Body of pancreas (tissue), 4 donors: ENCODE measurements at regions not wholly inside any gene's neighbourhood (a gene's known extent, or its start where the extent isn't known, plus 50 kb on each side); places are given as distances from the start of the nearest gene placed in this dataset.
"Not testable (repeated sequence)": the region's sequence is repeated elsewhere in the genome, so short reads cannot be mapped to it uniquely, and the experiment has no call there.

Source experiments
- ATAC-seq: fragments of 150-250 bp; one replicate; pipeline ENCODE4 v1.9.1; 2016
- DNase-seq, 4 donors: peaks; one replicate each; pipeline ENCODE4 v3.0.0-alpha.2; 2019
- H3K27ac ChIP-seq, 4 donors: fragments of 200-600 bp; sonication (generic); 1 replicate in 3 of 4; 2 replicates in 1 of 4; pipeline versions ENCODE4 v1.5.1 to v1.6.1; 2016 to 2019; ENCODE audit warnings: mild to moderate bottlenecking in 1 of 4, mixed read lengths in 1 of 4, moderate library complexity in 1 of 4
- H3K27me3 ChIP-seq, 2 donors: fragments of 200-600 bp; sonication (generic); one replicate each; pipeline ENCODE4 v1.6.0; 2016; ENCODE audit warnings: mild to moderate bottlenecking in 1 of 2
- H3K36me3 ChIP-seq, 2 donors: fragments of 200-600 bp; sonication (generic); replicated peaks in 1 of 2; 2 replicates each; pipeline ENCODE4 v1.5.1; 2016; ENCODE audit warnings: low read depth in 2 of 2; ENCODE audit not compliant: insufficient read depth in 1 of 2
- H3K4me1 ChIP-seq: fragments of 200-600 bp; sonication (generic); one replicate; pipeline ENCODE4 v1.6.0; 2016
- H3K4me3 ChIP-seq, 2 donors: fragments of 200-600 bp; sonication (generic); 1 replicate in 1 of 2; 2 replicates in 1 of 2; pipeline ENCODE4 v1.5.1; 2016 to 2019
- H3K9me3 ChIP-seq, 3 donors: fragments of 200-600 bp; sonication (generic); 1 replicate in 2 of 3; 2 replicates in 1 of 3; pipeline ENCODE4 v1.5.1; 2016
- POLR2A ChIP-seq, 3 donors: fragments of 450-650 bp; IDR thresholded peaks; one replicate each; pipeline ENCODE4 v1.6.1; 2016; ENCODE audit warnings: antibody characterized with exemption in 3 of 3, mild to moderate bottlenecking in 2 of 3
- WGBS, 2 donors: methylation state at CpG; one replicate each; pipeline ENCODE4 v1.1.5; 2017; 5-methylcytosine and 5-hydroxymethylcytosine counted together
- intact Hi-C: fragments of 100-400 bp; cut with DNase I; formaldehyde crosslinking; loops from one replicate; pipeline ENCODE4 v1.15.1; 2023
- TF ChIP-seq, protein P1 (sequence below), 7 experiments: fragments of 450-650 bp in 4 of 7; fragments of 200-600 bp in 3 of 7; sonication (generic) in 3 of 7; IDR thresholded peaks; one replicate each; pipeline ENCODE4 v1.5.1; 2016 to 2019; ENCODE audit warnings: antibody characterized with exemption in 7 of 7

DNA sequence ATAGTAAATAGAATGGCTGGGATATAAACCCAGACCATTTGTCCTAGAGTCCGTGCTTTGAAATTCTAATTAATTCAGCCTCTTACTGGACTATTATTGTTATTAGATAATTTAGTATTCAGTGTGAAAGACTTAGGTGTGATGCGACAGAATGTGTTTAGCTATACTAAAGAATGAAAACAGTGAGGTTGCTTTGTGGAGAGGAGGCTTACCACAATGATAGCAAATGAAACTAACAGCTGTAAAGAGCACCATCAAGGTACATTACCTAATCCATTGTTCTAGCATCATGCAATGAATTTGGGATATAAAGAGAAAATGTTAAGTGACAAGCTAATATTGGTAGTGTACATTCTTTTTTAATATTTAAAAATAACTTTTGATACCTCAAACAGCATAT lies 911.1 kb downstream of the KCNT2 start:
- no peaks in the 10 kb centered on the region for H3K36me3 ChIP-seq
- no peak overlapping the region for H3K4me3 ChIP-seq
- intact Hi-C loops, result no loop called here
- TF ChIP-seq POLR2A (IDR thresholded peaks at IDR 0.05), result no peak
- TF ChIP-seq, protein P1, sequence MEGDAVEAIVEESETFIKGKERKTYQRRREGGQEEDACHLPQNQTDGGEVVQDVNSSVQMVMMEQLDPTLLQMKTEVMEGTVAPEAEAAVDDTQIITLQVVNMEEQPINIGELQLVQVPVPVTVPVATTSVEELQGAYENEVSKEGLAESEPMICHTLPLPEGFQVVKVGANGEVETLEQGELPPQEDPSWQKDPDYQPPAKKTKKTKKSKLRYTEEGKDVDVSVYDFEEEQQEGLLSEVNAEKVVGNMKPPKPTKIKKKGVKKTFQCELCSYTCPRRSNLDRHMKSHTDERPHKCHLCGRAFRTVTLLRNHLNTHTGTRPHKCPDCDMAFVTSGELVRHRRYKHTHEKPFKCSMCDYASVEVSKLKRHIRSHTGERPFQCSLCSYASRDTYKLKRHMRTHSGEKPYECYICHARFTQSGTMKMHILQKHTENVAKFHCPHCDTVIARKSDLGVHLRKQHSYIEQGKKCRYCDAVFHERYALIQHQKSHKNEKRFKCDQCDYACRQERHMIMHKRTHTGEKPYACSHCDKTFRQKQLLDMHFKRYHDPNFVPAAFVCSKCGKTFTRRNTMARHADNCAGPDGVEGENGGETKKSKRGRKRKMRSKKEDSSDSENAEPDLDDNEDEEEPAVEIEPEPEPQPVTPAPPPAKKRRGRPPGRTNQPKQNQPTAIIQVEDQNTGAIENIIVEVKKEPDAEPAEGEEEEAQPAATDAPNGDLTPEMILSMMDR (IDR thresholded peaks at IDR 0.05), result no peak
- no peaks in the 10 kb centered on the region for H3K9me3 ChIP-seq
- no peak overlapping the region for H3K27ac ChIP-seq
- ATAC-seq, result no peak
- DNase-seq, result no peak
- no peaks in the 10 kb centered on the region for H3K4me1 ChIP-seq
- H3K27me3 ChIP-seq, result no peaks in the 10 kb centered on the region
- 75 to 77% methylated on average over 2 of the region's 2 CpGs for WGBS, 2 donors

DNA sequence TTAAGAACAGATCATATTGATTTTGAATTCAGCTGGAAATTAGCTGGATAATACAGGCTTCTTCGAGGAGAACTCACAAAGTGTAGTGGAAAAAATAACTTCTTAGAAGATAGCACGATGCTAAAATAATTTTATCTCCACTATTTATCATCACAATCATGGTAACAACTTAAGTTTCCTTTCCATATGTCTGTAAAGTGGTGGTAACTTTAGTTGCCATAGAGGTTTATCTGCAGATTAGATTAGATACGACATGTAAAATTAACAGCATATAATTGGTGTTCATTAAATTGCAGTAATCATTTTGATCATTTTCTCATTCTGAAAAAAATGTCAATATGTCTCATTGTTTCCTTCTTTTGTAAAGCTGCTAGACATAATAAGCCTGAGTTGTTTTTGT lies 921.5 kb downstream of the KCNT2 start:
- H3K9me3 ChIP-seq, result no peaks in the 10 kb centered on the region
- 48 to 55% methylated on average over 3 of the region's 3 CpGs for WGBS, 2 donors
- intact Hi-C loops, result no loop called here

DNA sequence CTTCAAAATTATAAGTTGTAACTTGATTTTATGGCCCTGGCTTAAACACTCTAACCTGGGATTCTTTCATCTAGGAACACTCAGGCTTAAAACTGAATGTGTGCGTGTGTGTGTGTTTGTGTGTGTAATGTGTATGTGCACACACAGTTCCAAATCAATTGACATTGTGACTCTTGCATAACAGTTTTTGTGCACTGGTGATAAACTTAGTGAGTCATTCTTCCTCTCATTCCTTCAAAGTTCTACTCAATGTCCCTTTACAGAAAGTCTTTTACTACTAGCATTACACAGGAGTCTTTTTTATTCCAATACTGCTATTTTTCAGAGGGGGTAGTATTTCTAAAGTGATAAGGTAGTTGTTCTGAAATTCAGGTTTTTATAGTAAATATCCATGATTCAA lies 943.6 kb downstream of the KCNT2 start:
- ATAC-seq (no peak), DNase-seq (no peak)
- H3K4me3 ChIP-seq, result no peak overlapping the region
- no peak overlapping the region for H3K27ac ChIP-seq
- no peaks in the 10 kb centered on the region for H3K4me1 ChIP-seq
- H3K36me3 ChIP-seq, result no peaks in the 10 kb centered on the region
- intact Hi-C loops, result no loop called here
- 42 to 43% methylated on average over 1 of the region's 1 CpG for WGBS, 2 donors
- no peaks in the 10 kb centered on the region for H3K27me3 ChIP-seq
- no peaks in the 10 kb centered on the region for H3K9me3 ChIP-seq
- TF ChIP-seq POLR2A (IDR thresholded peaks at IDR 0.05), result no peak
- TF ChIP-seq, protein P1 (IDR thresholded peaks at IDR 0.05), result no peak

More for the DNA sequence above, 921.5 kb downstream of the KCNT2 start:
- Histone ChIP-seq H3K4me1 (no peaks in the 10 kb centered on the region), H3K27me3 (no peaks in the 10 kb centered on the region), H3K36me3 (no peaks in the 10 kb centered on the region), H3K4me3 (no peak overlapping the region), H3K27ac (no peak overlapping the region)
- ATAC-seq, result no peak
- TF ChIP-seq, protein P1 (IDR thresholded peaks at IDR 0.05), result no peak
- no peak for TF ChIP-seq POLR2A (IDR thresholded peaks at IDR 0.05)
- DNase-seq, result no peak

DNA sequence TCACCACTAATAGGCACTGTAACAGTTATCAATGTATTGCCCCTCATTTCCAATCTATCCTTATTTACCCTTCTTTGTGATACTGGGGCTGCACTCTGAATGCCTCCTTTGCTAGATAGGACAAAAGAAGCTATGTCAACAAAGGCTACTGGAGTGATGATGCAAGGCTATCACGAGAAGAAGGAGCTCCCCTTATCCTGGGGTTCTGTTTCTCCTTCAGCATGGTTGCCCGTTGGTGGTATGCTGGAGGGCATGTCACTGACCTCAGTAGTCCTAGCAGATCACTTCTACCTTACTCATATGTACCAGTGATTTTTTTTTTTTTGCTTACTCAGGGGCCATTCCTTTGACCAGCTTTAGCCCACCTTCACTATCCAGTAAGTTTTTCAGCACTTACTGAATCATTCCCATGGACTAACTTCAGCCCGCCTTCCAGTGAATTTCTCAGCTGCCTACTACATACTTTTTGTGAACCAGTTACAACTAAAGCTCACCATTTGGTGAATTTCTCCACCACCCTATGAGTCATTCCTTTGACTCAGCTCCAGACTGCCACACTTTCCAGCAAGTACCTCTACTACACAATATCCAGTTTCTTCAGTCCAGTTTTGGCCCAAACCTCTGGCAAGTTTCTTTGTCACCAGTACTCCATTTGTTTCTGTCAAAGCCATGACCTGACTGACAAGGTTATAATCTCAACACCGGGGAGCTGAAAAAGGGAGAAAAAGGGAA lies 944.5 kb downstream of the KCNT2 start:
- Histone ChIP-seq H3K4me3 (no peak overlapping the region), H3K9me3 (no peaks in the 10 kb centered on the region), H3K27ac (no peak overlapping the region), H3K36me3 (no peaks in the 10 kb centered on the region), H3K4me1 (no peaks in the 10 kb centered on the region), H3K27me3 (no peaks in the 10 kb centered on the region)
- DNase-seq, result no peak
- TF ChIP-seq POLR2A (IDR thresholded peaks at IDR 0.05), result no peak
- TF ChIP-seq, protein P1 (IDR thresholded peaks at IDR 0.05), result no peak
- intact Hi-C loops, result no loop called here
- ATAC-seq, result no peak
- WGBS, 2 donors, result 49 to 52% methylated on average over 4 of the region's 4 CpGs

DNA sequence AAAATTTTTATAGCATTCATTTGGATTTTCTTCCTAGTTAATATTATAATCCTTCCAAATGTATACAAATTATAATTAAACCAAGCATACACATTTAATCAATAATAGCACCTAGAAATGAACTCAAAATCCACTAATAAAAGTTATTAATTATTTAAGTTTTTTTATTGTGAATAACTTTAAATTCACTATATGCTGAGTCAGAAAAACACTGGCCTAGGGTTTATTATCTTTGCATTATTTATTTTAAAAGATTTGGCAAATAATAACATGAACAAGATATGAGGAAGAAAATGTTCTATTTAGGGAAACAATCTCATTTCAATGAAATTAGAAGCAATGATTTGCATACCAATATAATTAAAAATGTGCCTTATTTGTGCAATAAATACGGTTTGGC lies 951.5 kb downstream of the KCNT2 start:
- no peak overlapping the region for H3K4me3 ChIP-seq
- H3K9me3 ChIP-seq, result no peaks in the 10 kb centered on the region
- no peaks in the 10 kb centered on the region for H3K4me1 ChIP-seq
- WGBS, 2 donors, result 23 to 36% methylated on average over 1 of the region's 1 CpG
- no peaks in the 10 kb centered on the region for H3K36me3 ChIP-seq
- no peaks in the 10 kb centered on the region for H3K27me3 ChIP-seq
- no peak overlapping the region for H3K27ac ChIP-seq
- intact Hi-C loops, result no loop called here
- TF ChIP-seq, protein P1 (IDR thresholded peaks at IDR 0.05), result no peak
- TF ChIP-seq POLR2A (IDR thresholded peaks at IDR 0.05), result no peak
- ATAC-seq (no peak), DNase-seq (no peak)

DNA sequence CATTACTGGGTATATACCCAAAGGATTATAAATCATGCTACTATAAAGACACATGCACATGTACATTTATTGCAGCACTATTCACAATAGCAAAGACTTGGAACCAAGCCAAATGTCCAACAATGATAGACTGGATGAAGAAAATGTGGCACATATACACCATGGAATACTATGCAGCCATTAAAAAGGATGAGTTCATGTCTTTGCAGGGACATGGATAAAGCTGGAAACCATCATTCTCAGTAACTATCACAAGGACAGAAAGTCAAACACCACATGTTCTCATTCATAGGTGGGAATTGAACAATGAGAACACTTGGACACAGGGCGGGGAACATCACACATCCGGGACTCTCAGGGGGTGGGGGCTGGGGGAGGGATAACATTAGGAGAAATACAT lies 959.4 kb downstream of the KCNT2 start:
- intact Hi-C loops, result not testable (repeated sequence)

More for the DNA sequence above, 959.4 kb downstream of the KCNT2 start:
- not testable (repeated sequence) for ATAC-seq, DNase-seq, H3K4me3 ChIP-seq, H3K36me3 ChIP-seq, H3K27me3 ChIP-seq, H3K27ac ChIP-seq, H3K4me1 ChIP-seq, H3K9me3 ChIP-seq
- WGBS, 2 donors, result 71 to 88% methylated on average over 2 of the region's 2 CpGs
